Stomach smooth muscle (tissue), 2 donors: ENCODE measurements at regions not wholly inside any gene's neighbourhood (a gene's known extent, or its start where the extent isn't known, plus 50 kb on each side); places are given as distances from the start of the nearest gene placed in this dataset.

ENCODE experiments used
- H3K27ac ChIP-seq: one replicate; pipeline ENCODE4 v1.7.0; 2013; ENCODE audit warnings: mild to moderate bottlenecking, low read length, inconsistent platforms
- H3K27me3 ChIP-seq, 2 donors: one replicate each; pipeline ENCODE4 v1.7.0; 2013; ENCODE audit warnings: low read length in 2 of 2; ENCODE audit not compliant: insufficient read depth in 2 of 2, control insufficient read depth in 1 of 2
- H3K36me3 ChIP-seq, 2 donors: one replicate each; pipeline ENCODE4 v1.7.0; 2013; ENCODE audit warnings: low read length in 2 of 2; ENCODE audit not compliant: control insufficient read depth in 2 of 2, insufficient read depth in 2 of 2
- H3K4me1 ChIP-seq: one replicate; pipeline ENCODE4 v1.7.0; 2013; ENCODE audit warnings: low read length; ENCODE audit not compliant: control insufficient read depth, insufficient read depth
- H3K4me3 ChIP-seq, 2 donors: one replicate each; pipeline ENCODE4 v1.7.0; 2013; ENCODE audit warnings: low read length in 2 of 2
- H3K9ac ChIP-seq, 2 donors: one replicate each; pipeline ENCODE4 v1.7.0; 2013; ENCODE audit warnings: low read length in 2 of 2, mild to moderate bottlenecking in 1 of 2
- H3K9me3 ChIP-seq, 2 donors: one replicate each; pipeline ENCODE4 v1.7.0; 2013; ENCODE audit warnings: low read length in 2 of 2; ENCODE audit not compliant: control insufficient read depth in 2 of 2
- donor health status: healthy.
- donor health status: Pancreatic carcinoma.

DNA sequence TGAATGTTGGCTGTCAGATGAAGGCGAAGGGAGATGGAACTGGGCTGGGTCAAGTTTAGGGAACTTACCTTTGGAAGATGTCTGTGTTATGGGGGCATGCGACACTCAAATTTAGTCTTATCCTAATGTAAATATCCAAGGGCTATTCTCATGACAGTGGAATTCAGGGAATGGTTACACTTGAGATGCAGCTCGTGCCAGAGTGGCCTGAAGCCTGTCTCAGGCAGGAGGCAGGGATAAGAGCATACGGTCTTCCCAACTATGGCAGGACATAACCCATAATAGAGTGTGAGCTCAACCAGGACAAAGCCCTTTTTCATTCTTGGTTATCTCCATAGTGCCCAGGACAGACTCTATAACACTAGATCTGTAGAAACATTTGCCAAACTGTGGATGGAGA lies 393.3 kb upstream of the CDH11 start:
- Histone ChIP-seq H3K9ac (no peak overlapping the region), H3K27me3 (no peaks in the 10 kb centered on the region), H3K4me1 (peaks cover 2% of the 10 kb centered on the region), H3K27ac (no peak overlapping the region), H3K4me3 (no peak overlapping the region), H3K36me3 (no peaks in the 10 kb centered on the region), H3K9me3 (no peaks in the 10 kb centered on the region)

DNA sequence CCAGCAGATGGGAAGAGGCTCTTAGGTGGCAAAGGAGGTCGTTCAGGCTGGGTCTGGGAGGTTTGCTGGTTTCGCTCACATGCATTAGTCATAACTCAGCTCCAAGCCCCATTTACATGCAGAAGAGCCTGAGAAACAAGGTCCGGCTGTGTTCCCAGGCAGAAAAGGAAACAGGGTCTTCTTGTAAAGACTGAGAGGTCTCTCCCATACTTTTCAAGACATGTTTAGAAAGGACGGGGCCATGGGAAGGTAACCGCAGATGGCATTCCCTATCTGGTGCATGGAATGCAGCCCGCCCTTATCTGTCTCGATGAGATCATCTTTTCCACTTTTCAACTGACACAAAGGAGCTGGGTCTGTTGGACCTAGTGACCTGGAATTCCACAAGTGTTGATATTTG lies 389.0 kb upstream of the CDH11 start:
- Histone ChIP-seq H3K9me3 (no peaks in the 10 kb centered on the region), H3K4me3 (no peak overlapping the region), H3K27ac (no peak overlapping the region), H3K27me3 (no peaks in the 10 kb centered on the region), H3K9ac (no peak overlapping the region), H3K36me3 (no peaks in the 10 kb centered on the region), H3K4me1 (peaks cover 2% of the 10 kb centered on the region)

DNA sequence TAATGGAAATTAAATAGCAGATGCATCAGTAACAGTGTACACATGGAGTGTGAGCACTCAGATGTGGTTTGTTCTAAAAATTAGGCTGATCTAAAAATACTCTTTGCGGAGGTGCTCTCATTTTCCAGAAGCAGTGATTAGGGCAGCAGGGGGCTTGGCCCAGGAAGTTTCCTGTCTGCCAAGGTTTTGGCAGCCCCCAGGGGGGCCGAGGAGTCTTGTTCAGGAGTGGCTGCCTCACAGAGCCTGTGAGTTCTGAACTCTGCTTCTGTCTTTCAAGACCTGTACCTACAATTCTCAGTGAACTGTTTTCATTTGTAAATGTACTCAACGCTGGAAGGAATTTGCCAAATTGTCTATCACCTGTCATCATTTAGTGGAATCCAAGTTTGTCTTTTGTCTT lies 388.4 kb upstream of the CDH11 start:
- H3K4me3 ChIP-seq = no peak overlapping the region
- no peaks in the 10 kb centered on the region for H3K9me3 ChIP-seq
- H3K36me3 ChIP-seq = no peaks in the 10 kb centered on the region
- peaks cover 2% of the 10 kb centered on the region for H3K4me1 ChIP-seq
- no peak overlapping the region for H3K9ac ChIP-seq
- no peak overlapping the region for H3K27ac ChIP-seq
- H3K27me3 ChIP-seq = no peaks in the 10 kb centered on the region

DNA sequence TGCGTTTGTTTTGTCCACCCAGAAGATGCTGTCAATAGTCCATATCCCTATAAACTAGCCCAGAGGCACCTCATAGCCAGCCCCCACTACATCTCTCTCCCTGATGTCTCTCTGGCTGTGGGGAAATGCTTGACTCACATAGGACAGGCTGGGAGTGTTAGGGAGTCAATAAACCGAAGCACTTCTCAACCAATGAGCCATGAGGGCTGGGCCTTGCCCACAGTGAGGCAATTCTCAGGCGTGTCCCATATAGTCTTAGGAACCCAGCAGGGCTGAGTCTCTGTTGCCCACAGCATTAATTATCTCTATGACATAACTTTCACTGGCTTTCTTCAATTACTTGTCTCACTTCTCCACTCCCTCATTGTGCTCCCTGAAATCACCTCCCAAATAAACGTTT lies 387.3 kb upstream of the CDH11 start:
- Histone ChIP-seq H3K9me3 (no peaks in the 10 kb centered on the region), H3K27ac (no peak overlapping the region), H3K27me3 (no peaks in the 10 kb centered on the region), H3K4me1 (no peaks in the 10 kb centered on the region), H3K9ac (no peak overlapping the region), H3K36me3 (no peaks in the 10 kb centered on the region), H3K4me3 (no peak overlapping the region)

DNA sequence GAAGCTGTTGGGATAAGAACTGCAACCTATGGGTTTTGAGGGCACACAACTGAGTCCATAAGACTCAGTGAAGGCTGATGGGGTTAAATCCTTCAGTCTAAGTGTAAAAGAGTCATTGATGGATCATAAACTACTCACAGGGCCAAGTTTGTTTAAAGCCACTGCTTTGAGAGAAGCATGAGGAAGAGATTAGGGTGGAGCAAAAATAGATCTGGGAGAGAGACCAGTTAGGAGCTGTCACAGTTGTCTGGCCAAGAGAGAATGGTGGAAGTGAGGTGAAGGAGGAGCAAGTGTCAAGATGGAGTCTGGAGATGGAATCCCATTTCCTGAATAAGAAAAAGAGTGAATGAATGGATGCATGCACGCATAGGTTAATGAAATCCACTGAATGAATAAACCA lies 379.1 kb upstream of the CDH11 start:
- Histone ChIP-seq H3K9ac (no peak overlapping the region), H3K27ac (no peak overlapping the region), H3K9me3 (no peaks in the 10 kb centered on the region), H3K4me3 (no peak overlapping the region), H3K4me1 (no peaks in the 10 kb centered on the region), H3K36me3 (no peaks in the 10 kb centered on the region), H3K27me3 (no peaks in the 10 kb centered on the region)

DNA sequence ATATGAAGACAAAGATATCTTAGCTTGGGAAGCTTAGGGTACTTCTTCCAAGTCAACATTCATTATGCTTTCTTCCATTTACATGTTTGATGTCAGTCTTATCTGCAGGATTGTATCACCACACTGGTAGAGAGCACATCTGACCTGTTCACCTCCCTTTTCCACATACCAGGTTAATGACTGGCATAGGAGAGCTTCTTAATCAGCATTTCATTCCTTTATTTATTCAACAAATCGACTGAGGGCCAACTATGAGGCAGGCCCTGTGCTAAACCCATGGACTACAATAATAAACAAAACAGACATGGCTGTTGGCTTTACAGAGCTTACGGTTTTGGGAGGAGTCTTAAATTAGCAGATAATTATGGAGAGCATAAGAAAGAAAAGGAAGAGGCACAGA lies 378.1 kb upstream of the CDH11 start:
- Histone ChIP-seq H3K9ac (no peak overlapping the region), H3K27me3 (no peaks in the 10 kb centered on the region), H3K4me1 (no peaks in the 10 kb centered on the region)

DNA sequence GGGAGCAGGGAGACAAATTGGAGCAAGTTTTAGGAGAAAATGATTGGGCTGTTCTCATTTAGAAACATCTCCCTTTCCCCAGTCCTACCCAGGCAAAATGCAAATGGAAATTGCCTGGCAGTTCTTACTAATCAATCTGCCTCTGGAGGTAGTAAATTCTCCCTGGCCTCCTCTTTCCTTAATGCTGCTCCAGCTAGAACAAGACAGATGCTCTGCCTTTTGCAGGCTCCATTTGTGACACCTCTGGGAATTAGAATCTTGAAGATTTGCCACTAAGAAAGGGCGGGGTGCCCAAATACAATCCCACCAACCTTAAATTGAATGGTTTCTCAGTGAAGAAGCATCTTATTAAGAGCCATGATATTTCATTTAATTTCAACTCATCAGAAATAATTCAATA lies 377.7 kb upstream of the CDH11 start:
- H3K27me3 ChIP-seq = no peaks in the 10 kb centered on the region
- no peak overlapping the region for H3K4me3 ChIP-seq
- H3K4me1 ChIP-seq = no peaks in the 10 kb centered on the region
- no peaks in the 10 kb centered on the region for H3K36me3 ChIP-seq
- no peak overlapping the region for H3K27ac ChIP-seq
- no peaks in the 10 kb centered on the region for H3K9me3 ChIP-seq
- H3K9ac ChIP-seq = no peak overlapping the region

More for the DNA sequence above, 378.1 kb upstream of the CDH11 start:
- no peaks in the 10 kb centered on the region for H3K36me3 ChIP-seq
- no peak overlapping the region for H3K27ac ChIP-seq
- no peak overlapping the region for H3K4me3 ChIP-seq
- H3K9me3 ChIP-seq = no peaks in the 10 kb centered on the region

DNA sequence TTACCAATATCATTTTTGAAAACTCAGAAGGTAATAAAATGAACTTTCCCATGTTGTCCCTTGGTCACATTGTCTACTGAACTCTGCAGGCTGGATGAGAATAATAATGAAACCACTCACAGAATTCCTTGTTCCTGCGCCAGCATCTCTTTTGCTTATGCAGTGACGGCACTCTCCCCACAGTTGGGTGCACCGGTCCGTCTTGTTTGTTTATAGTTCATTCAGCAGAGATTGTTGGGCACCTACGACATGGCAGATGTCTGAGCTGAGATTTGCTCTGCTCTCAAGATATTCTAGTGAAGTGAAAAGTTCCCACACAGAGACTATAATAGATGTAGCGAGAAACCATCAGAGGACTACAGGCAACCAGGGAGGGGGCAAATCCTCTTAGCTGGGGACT lies 375.7 kb upstream of the CDH11 start:
- H3K36me3 ChIP-seq = no peaks in the 10 kb centered on the region
- no peak overlapping the region for H3K4me3 ChIP-seq
- no peaks in the 10 kb centered on the region for H3K4me1 ChIP-seq
- no peaks in the 10 kb centered on the region for H3K9me3 ChIP-seq
- no peaks in the 10 kb centered on the region for H3K27me3 ChIP-seq
- H3K27ac ChIP-seq = no peak overlapping the region
- no peak overlapping the region for H3K9ac ChIP-seq

DNA sequence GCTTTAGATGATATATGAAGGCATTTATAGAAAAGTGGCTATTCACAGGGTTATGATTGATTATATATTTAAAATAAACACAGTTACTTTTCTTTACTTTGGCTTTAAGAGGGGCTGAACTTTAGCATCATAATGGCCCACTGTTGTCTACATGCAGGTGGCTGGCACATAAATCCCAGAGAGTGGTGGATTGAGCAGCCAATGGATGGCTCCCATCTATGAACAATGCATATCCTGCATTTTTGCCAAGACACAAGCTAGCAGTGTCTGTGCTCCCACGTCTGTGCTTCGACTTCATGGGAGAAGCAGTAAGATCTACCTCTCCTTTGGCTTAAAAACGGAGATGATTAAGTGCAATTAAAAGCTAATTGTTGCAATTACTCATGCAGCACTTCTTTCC lies 373.2 kb upstream of the CDH11 start:
- H3K27me3 ChIP-seq = no peaks in the 10 kb centered on the region
- no peaks in the 10 kb centered on the region for H3K4me1 ChIP-seq
- no peak overlapping the region for H3K27ac ChIP-seq
- no peak overlapping the region for H3K4me3 ChIP-seq
- no peak overlapping the region for H3K9ac ChIP-seq
- H3K36me3 ChIP-seq = no peaks in the 10 kb centered on the region
- H3K9me3 ChIP-seq = no peaks in the 10 kb centered on the region

DNA sequence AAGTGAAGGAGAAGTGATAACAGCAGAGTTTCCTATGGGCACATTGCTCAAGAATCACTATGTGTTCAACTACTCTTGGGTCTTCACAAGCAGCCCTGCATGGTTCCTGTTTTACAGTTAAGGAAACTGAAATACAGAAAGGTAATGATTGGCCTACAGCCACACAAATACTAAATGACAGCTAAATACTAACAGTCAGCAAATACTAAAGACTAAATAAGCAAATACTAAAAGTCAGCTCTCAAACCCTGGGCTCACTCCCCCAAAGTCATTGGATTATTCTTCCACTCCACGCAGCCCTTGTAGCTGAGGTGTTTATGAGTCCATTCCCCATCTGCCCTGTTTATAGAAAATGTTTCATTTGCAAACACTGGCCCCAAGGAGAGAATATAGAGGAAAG lies 372.7 kb upstream of the CDH11 start:
- Histone ChIP-seq H3K27me3 (no peaks in the 10 kb centered on the region), H3K27ac (no peak overlapping the region), H3K4me1 (no peaks in the 10 kb centered on the region), H3K9me3 (no peaks in the 10 kb centered on the region), H3K4me3 (no peak overlapping the region), H3K9ac (no peak overlapping the region), H3K36me3 (no peaks in the 10 kb centered on the region)

DNA sequence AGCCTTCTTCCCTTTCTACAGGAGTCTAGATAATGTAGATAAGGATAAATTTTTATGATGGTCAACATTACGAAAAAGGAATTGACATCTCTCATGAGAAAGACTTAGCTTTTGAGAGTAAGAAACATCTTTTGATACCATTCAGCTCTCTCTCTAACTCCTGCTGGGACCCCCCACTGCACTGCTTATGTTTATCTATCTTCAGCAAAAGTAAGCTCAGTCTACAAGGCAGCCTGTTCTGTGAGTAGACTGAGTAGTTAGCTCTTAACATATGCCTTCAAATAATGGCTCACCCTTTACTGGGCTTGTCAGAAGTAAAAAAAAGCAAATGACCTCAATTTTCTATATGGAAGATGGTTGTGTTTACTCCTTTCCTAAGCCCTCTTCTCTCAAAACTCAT lies 372.2 kb upstream of the CDH11 start:
- Histone ChIP-seq H3K27me3 (no peaks in the 10 kb centered on the region), H3K4me1 (no peaks in the 10 kb centered on the region), H3K9ac (no peak overlapping the region), H3K9me3 (no peaks in the 10 kb centered on the region), H3K27ac (no peak overlapping the region), H3K4me3 (no peak overlapping the region), H3K36me3 (no peaks in the 10 kb centered on the region)

DNA sequence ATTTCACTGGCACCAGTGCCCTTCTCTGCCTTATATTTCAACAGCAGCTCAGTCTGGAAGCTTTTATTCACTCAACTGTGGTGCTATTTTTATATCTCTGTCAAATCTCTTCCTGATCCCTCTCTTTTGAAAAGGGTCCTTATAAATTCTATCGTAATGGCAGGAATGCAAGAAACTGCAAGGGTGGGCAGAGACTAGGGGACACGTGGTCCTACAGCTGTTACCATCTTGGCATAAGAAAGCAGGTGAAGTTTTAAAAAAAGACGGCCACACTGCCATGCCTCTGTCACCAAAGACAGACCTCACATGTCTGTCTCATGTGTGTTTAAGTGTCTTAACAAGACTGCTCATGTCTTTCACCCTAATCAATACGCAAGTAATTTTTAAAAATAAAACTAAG lies 368.4 kb upstream of the CDH11 start:
- no peaks in the 10 kb centered on the region for H3K4me1 ChIP-seq
- H3K27me3 ChIP-seq = no peaks in the 10 kb centered on the region
- no peak overlapping the region for H3K27ac ChIP-seq
- H3K4me3 ChIP-seq = no peak overlapping the region
- H3K36me3 ChIP-seq = no peaks in the 10 kb centered on the region
- no peaks in the 10 kb centered on the region for H3K9me3 ChIP-seq
- H3K9ac ChIP-seq = no peak overlapping the region
